Endothelial cell of umbilical vein (primary cell): ENCODE measurements at regions not wholly inside any gene's neighbourhood (a gene's known extent, or its start where the extent isn't known, plus 50 kb on each side); places are given as distances from the start of the nearest gene placed in this dataset.

ENCODE experiments used
- BruUV-seq: library from RNA; stranded (reverse); fragments of 400-500 nt; replicated peaks from 2 replicates; lab custom pipeline; 2021; lab: Mats Ljungman, UMichigan
- CTCF ChIA-PET: fragments of 300-600, 350-600 bp; sonication (Branson Sonifier 250); formaldehyde crosslinking; loops from one replicate; lab custom pipeline; 2021; ENCODE audit warnings: antibody characterized with exemption, inconsistent platforms; lab: Charles Lee
- POLR2A ChIA-PET: fragments of 300-600, 350-600 bp; sonication (Branson Sonifier 250); formaldehyde crosslinking; loops from one replicate; lab custom pipeline; 2021; ENCODE audit warnings: antibody characterized with exemption, inconsistent platforms; lab: Charles Lee
- DNase-seq: peaks from one replicate; pipeline ENCODE4 v3.0.0-alpha.2; 2011; ENCODE audit warnings: low read depth, low spot score
- FAIRE-seq: peaks from 2 replicates; lab custom pipeline; 2011; peaks lifted over from hg19 to GRCh38; lab: Jason Lieb, UNC
- H2AFZ ChIP-seq: 2 replicates; pipeline ENCODE4 v1.6.0; 2012; ENCODE audit warnings: low read depth, low read length, control low read depth, inconsistent platforms
- H3K27ac ChIP-seq: 2 replicates; pipeline ENCODE4 v1.5.1; 2011; ENCODE audit warnings: low read depth, mild to moderate bottlenecking, control low read depth, low read length, moderate library complexity; ENCODE audit not compliant: insufficient read depth
- H3K27me3 ChIP-seq, 2 experiments: 2 replicates each; pipeline versions ENCODE4 v1.6.0 to v1.6.1; 2011; ENCODE audit warnings: low read length in 2 of 2, mixed read lengths in 1 of 2; ENCODE audit not compliant: control insufficient read depth in 2 of 2, insufficient read depth in 2 of 2
- H3K36me3 ChIP-seq, 2 experiments: 2 replicates in 1 of 2; 3 replicates in 1 of 2; pipeline ENCODE4 v1.5.1; 2011; ENCODE audit warnings: low read length in 2 of 2, mild to moderate bottlenecking in 1 of 2, moderate library complexity in 1 of 2; ENCODE audit not compliant: control insufficient read depth in 2 of 2, insufficient read depth in 2 of 2; ENCODE audit errors: extremely low read depth in 1 of 2
- H3K4me1 ChIP-seq: 3 replicates; pipeline ENCODE4 v1.5.1; 2011; ENCODE audit warnings: mild to moderate bottlenecking, low read length; ENCODE audit not compliant: control insufficient read depth, insufficient read depth; ENCODE audit errors: extremely low read depth
- H3K4me2 ChIP-seq: 2 replicates; pipeline ENCODE4 v1.6.1; 2011; ENCODE audit warnings: low read length, control low read depth, mixed read lengths; ENCODE audit not compliant: insufficient read depth
- H3K4me3 ChIP-seq, 3 experiments: fragments of 200-600 bp in 1 of 3; sonication (generic), shearing (Covaris generic) in 1 of 3; replicated peaks in 1 of 3; 2 replicates each; pipeline ENCODE4 v1.5.1; 2011 to 2016; ENCODE audit warnings: control low read depth in 3 of 3, low read length in 3 of 3, mild to moderate bottlenecking in 2 of 3, inconsistent platforms in 1 of 3, low read depth in 1 of 3, moderate library complexity in 1 of 3; ENCODE audit not compliant: insufficient read depth in 1 of 3
- H3K79me2 ChIP-seq: 2 replicates; pipeline ENCODE4 v1.6.0; 2012; ENCODE audit warnings: low read length, inconsistent platforms; ENCODE audit not compliant: control insufficient read depth, insufficient read depth
- H3K9ac ChIP-seq: replicated peaks from 2 replicates; pipeline ENCODE3; 2011; ENCODE audit warnings: low read length, control low read depth; ENCODE audit not compliant: insufficient read depth; ENCODE audit errors: extremely low read depth
- H3K9me1 ChIP-seq: replicated peaks from 3 replicates; pipeline ENCODE4 v1.6.0; 2011; ENCODE audit warnings: mild to moderate bottlenecking, low read length; ENCODE audit not compliant: control insufficient read depth, insufficient read depth; ENCODE audit errors: extremely low read depth
- H3K9me3 ChIP-seq: replicated peaks from 2 replicates; pipeline ENCODE4 v1.5.1; 2012; ENCODE audit warnings: low read length, inconsistent platforms; ENCODE audit not compliant: control insufficient read depth, insufficient read depth
- H4K20me1 ChIP-seq: replicated peaks from 2 replicates; pipeline ENCODE3; 2011; ENCODE audit warnings: mild to moderate bottlenecking, low read length; ENCODE audit not compliant: control insufficient read depth, insufficient read depth; ENCODE audit errors: extremely low read depth
- EZH2 ChIP-seq: IDR thresholded peaks from 2 replicates; pipeline ENCODE4 v1.6.1; 2012; ENCODE audit warnings: borderline replicate concordance, low read depth, mild to moderate bottlenecking, moderate library complexity, low read length, inconsistent platforms; ENCODE audit not compliant: severe bottlenecking
- FOS ChIP-seq: IDR thresholded peaks from 2 replicates; pipeline ENCODE4 v1.6.1; 2011; ENCODE audit warnings: mild to moderate bottlenecking, low read length, moderate library complexity, borderline replicate concordance; ENCODE audit not compliant: insufficient read depth
- GATA2 ChIP-seq: IDR thresholded peaks from 2 replicates; pipeline ENCODE4 v1.7.0; 2011; ENCODE audit warnings: low read depth, mild to moderate bottlenecking, moderate library complexity, mixed read lengths, low read length; ENCODE audit not compliant: insufficient read length, insufficient read depth
- JUN ChIP-seq: IDR thresholded peaks from 2 replicates; pipeline ENCODE4 v1.6.1; 2011; ENCODE audit warnings: borderline replicate concordance, low read depth; ENCODE audit not compliant: insufficient read length, insufficient read depth
- MYC ChIP-seq: IDR thresholded peaks from one replicate; pipeline ENCODE4 v1.6.1; 2011; ENCODE audit warnings: mild to moderate bottlenecking, low read depth, low read length
- POLR2A ChIP-seq: IDR thresholded peaks from 2 replicates; pipeline ENCODE4 v1.6.1; 2012; ENCODE audit warnings: low read depth, mild to moderate bottlenecking, control low read depth, low read length
- POLR2AphosphoS5 ChIP-seq: IDR thresholded peaks from 2 replicates; pipeline ENCODE4 v1.6.1; 2012; ENCODE audit warnings: low read depth, mild to moderate bottlenecking, control low read depth, low read length, moderate library complexity; ENCODE audit not compliant: insufficient read depth
- dilution Hi-C: fragments of 300-500 bp; cut with MboI; formaldehyde crosslinking; loops from one replicate; pipeline ENCODE4 v1.15.0; 2019; ENCODE audit warnings: low sequenced_read_pairs; ENCODE audit not compliant: extremely low pct_ligation_motif_present
- intact Hi-C: fragments of 100-400 bp; cut with micrococcal nuclease; formaldehyde crosslinking; loops from one replicate; pipeline ENCODE4 v1.10.0; 2022
- TF ChIP-seq, protein P1 (sequence below), 2 donors: IDR thresholded peaks; 1 replicate in 1 of 2; 2 replicates in 1 of 2; pipeline ENCODE4 v1.5.1; 2011; ENCODE audit warnings: low read length in 2 of 2, mild to moderate bottlenecking in 2 of 2, moderate library complexity in 2 of 2, control low read depth in 1 of 2, inconsistent platforms in 1 of 2, low read depth in 1 of 2; ENCODE audit not compliant: insufficient read depth in 1 of 2; ENCODE audit errors: extremely low read depth in 1 of 2
- TF ChIP-seq, protein P2 (sequence below): IDR thresholded peaks from 2 replicates; pipeline ENCODE4 v1.6.1; 2011; ENCODE audit not compliant: insufficient read depth, insufficient read length

DNA sequence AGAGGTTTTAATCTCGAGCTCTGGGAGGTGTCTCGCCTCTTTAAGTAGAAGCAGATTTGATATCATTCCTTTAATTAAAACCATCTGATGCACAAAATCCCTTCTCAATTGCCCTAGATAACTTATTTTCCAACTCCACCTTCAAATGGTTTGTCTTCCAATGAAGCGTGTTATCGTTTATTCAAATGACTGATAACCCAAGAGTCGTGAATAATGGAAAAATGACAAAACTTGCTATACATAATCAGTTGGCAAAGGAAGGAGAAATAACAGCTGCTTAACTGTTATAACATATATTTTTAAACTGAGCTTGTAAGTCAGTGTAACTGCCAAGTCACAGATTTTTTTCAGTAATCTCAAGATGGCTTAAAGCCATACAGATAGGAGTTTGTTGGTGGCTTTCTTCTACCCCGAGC is 144.6 kb downstream of the QPCT start:
- Histone ChIP-seq H3K4me1 (no peaks in the 10 kb centered on the region), H3K9me1 (no peaks in the 10 kb centered on the region), H3K9me3 (no peaks in the 10 kb centered on the region), H3K4me2 (no peak overlapping the region), H3K27me3 (no peaks in the 10 kb centered on the region), H2AFZ (no peak overlapping the region), H4K20me1 (no peaks in the 10 kb centered on the region), H3K27ac (no peak overlapping the region), H3K36me3 (no peaks in the 10 kb centered on the region), H3K9ac (no peak overlapping the region), H3K4me3 (no peak overlapping the region), H3K79me2 (no peaks in the 10 kb centered on the region)
- no peak for DNase-seq
- intact Hi-C loops: no loop called here
- dilution Hi-C loops: no loop called here
- CTCF ChIA-PET: interaction anchor here (0.6 to 1.7 kb wide), 6 partner anchors 17 to 388 kb away, joined by 3 to 7 read pairs (median 4); no protein-coding TSS in a partner anchor
- no TSS peak for BruUV-seq
- FAIRE-seq: no peak
- no peak for TF ChIP-seq MYC
- POLR2A ChIA-PET: no interaction called here

DNA sequence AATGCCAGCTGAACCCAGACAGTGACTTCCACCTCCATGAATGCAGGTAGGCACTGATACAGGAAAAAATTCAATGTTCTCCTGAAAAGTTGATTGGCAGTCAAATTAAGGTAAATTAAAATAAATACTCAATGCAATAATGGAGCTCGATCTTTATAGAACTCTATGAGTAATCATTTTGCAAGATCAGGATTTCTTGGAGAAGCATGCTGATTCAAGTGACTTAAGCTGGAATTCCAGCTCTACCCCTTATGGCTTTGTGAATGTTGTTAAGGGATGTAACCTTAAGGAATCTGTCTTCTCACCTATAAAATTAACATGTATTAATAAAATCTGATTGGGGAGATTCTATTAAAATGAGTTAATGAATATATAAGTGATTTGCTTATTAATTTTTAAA is 145.1 kb downstream of the QPCT start:
- intact Hi-C loops (no loop called here), dilution Hi-C loops (no loop called here)
- no peak overlapping the region for H3K27ac ChIP-seq
- no peak for DNase-seq
- H3K79me2 ChIP-seq: no peaks in the 10 kb centered on the region
- no peaks in the 10 kb centered on the region for H3K27me3 ChIP-seq
- H2AFZ ChIP-seq: no peak overlapping the region
- TF ChIP-seq POLR2A (no peak), MYC (no peak), FOS (no peak), GATA2 (no peak), POLR2AphosphoS5 (no peak), EZH2 (no peak), JUN (no peak)
- TF ChIP-seq, protein P1, sequence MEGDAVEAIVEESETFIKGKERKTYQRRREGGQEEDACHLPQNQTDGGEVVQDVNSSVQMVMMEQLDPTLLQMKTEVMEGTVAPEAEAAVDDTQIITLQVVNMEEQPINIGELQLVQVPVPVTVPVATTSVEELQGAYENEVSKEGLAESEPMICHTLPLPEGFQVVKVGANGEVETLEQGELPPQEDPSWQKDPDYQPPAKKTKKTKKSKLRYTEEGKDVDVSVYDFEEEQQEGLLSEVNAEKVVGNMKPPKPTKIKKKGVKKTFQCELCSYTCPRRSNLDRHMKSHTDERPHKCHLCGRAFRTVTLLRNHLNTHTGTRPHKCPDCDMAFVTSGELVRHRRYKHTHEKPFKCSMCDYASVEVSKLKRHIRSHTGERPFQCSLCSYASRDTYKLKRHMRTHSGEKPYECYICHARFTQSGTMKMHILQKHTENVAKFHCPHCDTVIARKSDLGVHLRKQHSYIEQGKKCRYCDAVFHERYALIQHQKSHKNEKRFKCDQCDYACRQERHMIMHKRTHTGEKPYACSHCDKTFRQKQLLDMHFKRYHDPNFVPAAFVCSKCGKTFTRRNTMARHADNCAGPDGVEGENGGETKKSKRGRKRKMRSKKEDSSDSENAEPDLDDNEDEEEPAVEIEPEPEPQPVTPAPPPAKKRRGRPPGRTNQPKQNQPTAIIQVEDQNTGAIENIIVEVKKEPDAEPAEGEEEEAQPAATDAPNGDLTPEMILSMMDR (IDR thresholded peaks at IDR 0.05; ENCODE audit: extremely low read depth in 1 of 2, insufficient read depth in 1 of 2, low read depth in 1 of 2, low read length in 2 of 2): no peak
- TF ChIP-seq, protein P2, sequence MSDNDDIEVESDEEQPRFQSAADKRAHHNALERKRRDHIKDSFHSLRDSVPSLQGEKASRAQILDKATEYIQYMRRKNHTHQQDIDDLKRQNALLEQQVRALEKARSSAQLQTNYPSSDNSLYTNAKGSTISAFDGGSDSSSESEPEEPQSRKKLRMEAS: no peak
- CTCF ChIA-PET: interaction anchor here (0.6 to 1.7 kb wide), 6 partner anchors 17 to 388 kb away, joined by 3 to 7 read pairs (median 4); no protein-coding TSS in a partner anchor
- POLR2A ChIA-PET: no interaction called here
- no peaks in the 10 kb centered on the region for H4K20me1 ChIP-seq
- no peak overlapping the region for H3K4me2 ChIP-seq
- H3K4me1 ChIP-seq: no peaks in the 10 kb centered on the region
- no peaks in the 10 kb centered on the region for H3K36me3 ChIP-seq
- BruUV-seq: no TSS peak
- no peaks in the 10 kb centered on the region for H3K9me1 ChIP-seq
- no peak for FAIRE-seq
- no peak overlapping the region for H3K4me3 ChIP-seq
- H3K9me3 ChIP-seq: no peaks in the 10 kb centered on the region
- H3K9ac ChIP-seq: no peak overlapping the region
